GM12801 (cell line): ENCODE measurements at regions not wholly inside any gene's neighbourhood (a gene's known extent, or its start where the extent isn't known, plus 50 kb on each side); places are given as distances from the start of the nearest gene placed in this dataset.

Experiments
- CTCF ChIP-seq: IDR thresholded peaks from one replicate; pipeline ENCODE4 v1.5.1; 2011; ENCODE audit warnings: control low read depth; ENCODE audit not compliant: insufficient read length; ENCODE audit errors: extremely low read depth

- no peak for TF ChIP-seq CTCF
Observed at GRCh38 chr3:135641761-135642160, 323.8 kb upstream of the PPP2R3A start.

GRCh38 chr3:135645541-135645940, 320.0 kb upstream of the PPP2R3A start:
- no peak for TF ChIP-seq CTCF

- no peak for TF ChIP-seq CTCF
Observed at GRCh38 chr3:135646873-135647272, 318.7 kb upstream of the PPP2R3A start.

GRCh38 chr3:135649361-135649760, 316.2 kb upstream of the PPP2R3A start:
- TF ChIP-seq CTCF = no peak

GRCh38 chr3:135650309-135650708, 315.2 kb upstream of the PPP2R3A start:
- no peak for TF ChIP-seq CTCF

- TF ChIP-seq CTCF = no peak
Observed at GRCh38 chr3:135652388-135652787, 313.1 kb upstream of the PPP2R3A start.

GRCh38 chr3:135655328-135655727, 310.2 kb upstream of the PPP2R3A start:
- TF ChIP-seq CTCF = no peak

GRCh38 chr3:135667061-135667460, 298.5 kb upstream of the PPP2R3A start:
- no peak for TF ChIP-seq CTCF
